Endothelial cell (in vitro differentiated cells): ENCODE measurements at regions not wholly inside any gene's neighbourhood (a gene's known extent, or its start where the extent isn't known, plus 50 kb on each side); places are given as distances from the start of the nearest gene placed in this dataset.

Experiments
- DNase-seq: peaks from one replicate; pipeline ENCODE4 v3.0.0; 2021; ENCODE audit warnings: low spot score
- H3K27ac Mint-ChIP-seq: one replicate; pipeline ENCODE4 v1.8.0; 2021; ENCODE audit warnings: mixed read lengths, inconsistent platforms; ENCODE audit not compliant: unreplicated experiment
- H3K27me3 Mint-ChIP-seq: one replicate; pipeline ENCODE4 v1.8.0; 2021; ENCODE audit warnings: mild to moderate bottlenecking, moderate library complexity, mixed read lengths, inconsistent platforms; ENCODE audit not compliant: unreplicated experiment
- H3K36me3 Mint-ChIP-seq: one replicate; pipeline ENCODE4 v1.8.0; 2021; ENCODE audit warnings: mild to moderate bottlenecking, low read depth, mixed read lengths, inconsistent platforms; ENCODE audit not compliant: unreplicated experiment
- H3K4me1 Mint-ChIP-seq: one replicate; pipeline ENCODE4 v1.8.0; 2021; ENCODE audit warnings: mild to moderate bottlenecking, mixed read lengths, inconsistent platforms; ENCODE audit not compliant: unreplicated experiment
- H3K4me3 Mint-ChIP-seq: one replicate; pipeline ENCODE4 v1.8.0; 2021; ENCODE audit warnings: mild to moderate bottlenecking, mixed read lengths, inconsistent platforms; ENCODE audit not compliant: unreplicated experiment
- H3K9me3 Mint-ChIP-seq: one replicate; pipeline ENCODE4 v1.8.0; 2021; ENCODE audit warnings: mixed read lengths, inconsistent platforms; ENCODE audit not compliant: unreplicated experiment
- CTCF ChIP-seq: fragments of 200-600 bp; sonication (generic); IDR thresholded peaks from one replicate; pipeline ENCODE4 v1.5.0; 2021; ENCODE audit warnings: antibody characterized with exemption; ENCODE audit not compliant: unreplicated experiment

- Mint-ChIP-seq H3K9me3 (no peaks in the 10 kb centered on the region), H3K27ac (no peak overlapping the region), H3K4me3 (no peak overlapping the region), H3K4me1 (peaks cover 24% of the 10 kb centered on the region), H3K27me3 (peaks cover 3% of the 10 kb centered on the region), H3K36me3 (no peaks in the 10 kb centered on the region)
- no peak for DNase-seq
- no peak for TF ChIP-seq CTCF
These were observed 475.1 kb upstream of the TBL1XR1 start for GRCh38 chr3:177672252-177672911.

GRCh38 chr3:177673112-177673914, 476.0 kb upstream of the TBL1XR1 start:
- Mint-ChIP-seq H3K4me1 (peaks cover 19% of the 10 kb centered on the region), H3K27ac (no peak overlapping the region), H3K9me3 (no peaks in the 10 kb centered on the region), H3K27me3 (peaks cover 3% of the 10 kb centered on the region), H3K4me3 (no peak overlapping the region), H3K36me3 (no peaks in the 10 kb centered on the region)
- no peak for TF ChIP-seq CTCF
- DNase-seq, result no peak

- no peak overlapping the region for H3K4me3 Mint-ChIP-seq
- TF ChIP-seq CTCF, result no peak
- H3K27ac Mint-ChIP-seq, result no peak overlapping the region
- H3K27me3 Mint-ChIP-seq, result peaks cover 3% of the 10 kb centered on the region
- no peaks in the 10 kb centered on the region for H3K36me3 Mint-ChIP-seq
- H3K4me1 Mint-ChIP-seq, result peaks cover 24% of the 10 kb centered on the region
- H3K9me3 Mint-ChIP-seq, result no peaks in the 10 kb centered on the region
- no peak for DNase-seq
These were observed 476.9 kb upstream of the TBL1XR1 start for GRCh38 chr3:177674186-177674585.

- Mint-ChIP-seq H3K4me3 (no peak overlapping the region), H3K9me3 (no peaks in the 10 kb centered on the region), H3K27ac (peak overlapping the region; percentile 14), H3K27me3 (no peaks in the 10 kb centered on the region), H3K36me3 (no peaks in the 10 kb centered on the region), H3K4me1 (peaks cover 36% of the 10 kb centered on the region)
- DNase-seq, result no peak
- TF ChIP-seq CTCF, result no peak
These were observed 478.9 kb upstream of the TBL1XR1 start for GRCh38 chr3:177676148-177676547.

- DNase-seq, result no peak
- Mint-ChIP-seq H3K36me3 (no peaks in the 10 kb centered on the region), H3K4me3 (no peak overlapping the region), H3K4me1 (peaks cover 46% of the 10 kb centered on the region), H3K9me3 (no peaks in the 10 kb centered on the region), H3K27ac (peak overlapping the region; percentile 14), H3K27me3 (no peaks in the 10 kb centered on the region)
- TF ChIP-seq CTCF, result no peak
These were observed 479.8 kb upstream of the TBL1XR1 start for GRCh38 chr3:177676947-177677587.
